Upper lobe of left lung (tissue), 4 donors: ENCODE measurements at regions not wholly inside any gene's neighbourhood (a gene's known extent, or its start where the extent isn't known, plus 50 kb on each side); places are given as distances from the start of the nearest gene placed in this dataset.

Experiments
- CTCF ChIP-seq, 6 experiments: fragments of 450-650 bp in 4 of 6; fragments of 200-600 bp in 2 of 6; sonication (generic) in 2 of 6; IDR thresholded peaks; one replicate each; pipeline ENCODE4 v1.5.1; 2016 to 2019; ENCODE audit warnings: antibody characterized with exemption in 6 of 6
- POLR2AphosphoS5 ChIP-seq, 2 donors: sonication (generic); formaldehyde crosslinking; IDR thresholded peaks; one replicate each; pipeline ENCODE4 v1.5.1; 2017; ENCODE audit warnings: antibody characterized with exemption in 2 of 2

GRCh38 chr2:195521589-195521988 lies 135.4 kb upstream of the SLC39A10 start:
- no peak for TF ChIP-seq CTCF (IDR thresholded peaks at IDR 0.05)
- TF ChIP-seq POLR2AphosphoS5 (IDR thresholded peaks at IDR 0.05): no peak
